GM18526 (cell line): ENCODE measurements at regions not wholly inside any gene's neighbourhood (a gene's known extent, or its start where the extent isn't known, plus 50 kb on each side); places are given as distances from the start of the nearest gene placed in this dataset.

Source experiments
- POLR2A ChIP-seq: IDR thresholded peaks from 3 replicates; pipeline ENCODE4 v1.6.1; 2011; ENCODE audit not compliant: insufficient read length; ENCODE audit errors: extremely low read depth

DNA sequence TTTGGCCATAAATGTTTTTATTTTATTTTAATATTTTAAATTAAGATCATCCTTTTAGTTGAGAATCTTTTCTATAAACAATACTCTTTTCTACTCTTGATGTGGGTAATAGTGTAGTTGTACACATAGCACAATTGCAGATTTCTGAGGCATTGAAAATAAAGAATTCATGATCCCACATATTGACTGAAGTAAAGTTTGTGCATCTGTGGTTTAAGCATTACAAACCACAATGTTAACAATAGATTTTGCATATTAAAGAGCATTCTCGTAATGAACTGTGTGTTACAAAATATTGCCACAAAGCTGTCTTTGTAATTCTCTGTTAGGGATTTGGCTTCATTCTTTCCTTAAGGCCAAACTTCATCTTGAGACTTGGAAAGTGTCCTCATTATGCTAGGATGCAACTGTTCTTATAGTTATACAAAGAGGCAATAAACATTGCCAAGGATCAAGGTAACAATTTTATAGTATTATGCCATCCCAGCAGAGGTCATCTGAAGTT is 256.8 kb downstream of the OLFM3 start:
- TF ChIP-seq POLR2A, result no peak

DNA sequence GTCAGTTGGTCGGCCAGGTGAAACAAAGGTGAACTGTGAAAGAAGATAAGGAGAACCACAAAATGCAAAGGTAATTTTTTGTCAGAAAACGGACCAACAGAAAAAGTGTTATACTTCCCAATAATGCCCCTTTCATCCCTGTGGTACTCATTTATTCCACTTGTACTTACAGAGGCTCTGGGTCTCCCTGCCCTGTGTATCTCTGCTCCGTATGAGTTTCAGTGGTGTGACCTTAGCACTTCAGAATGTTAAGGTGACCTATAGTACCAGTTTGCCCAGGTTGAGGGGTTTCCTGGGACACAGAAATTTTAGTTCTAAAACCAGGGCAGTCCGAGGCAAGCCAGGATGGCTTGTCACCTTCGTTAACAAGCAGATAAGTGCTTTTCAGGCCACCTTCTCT is 254.8 kb downstream of the OLFM3 start:
- TF ChIP-seq POLR2A, result no peak

DNA sequence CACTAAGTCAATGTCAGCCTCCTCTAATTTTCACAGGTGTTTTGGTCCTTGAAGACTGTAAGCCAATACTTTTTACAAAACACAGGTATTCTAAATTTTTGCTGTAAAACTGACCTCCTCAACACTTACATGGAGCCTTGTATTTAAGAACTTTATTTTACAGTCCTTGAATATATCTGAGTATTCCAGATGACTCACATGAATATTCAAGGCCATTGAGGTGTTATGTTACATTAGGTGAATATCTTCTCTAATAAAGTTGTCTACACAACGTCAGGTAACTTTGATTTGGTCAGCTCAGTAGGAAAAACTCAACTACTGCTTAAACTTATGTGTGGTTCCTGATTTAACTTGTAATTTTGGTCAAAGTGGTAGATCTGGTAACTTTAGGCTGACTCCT is 254.2 kb downstream of the OLFM3 start:
- TF ChIP-seq POLR2A, result no peak

DNA sequence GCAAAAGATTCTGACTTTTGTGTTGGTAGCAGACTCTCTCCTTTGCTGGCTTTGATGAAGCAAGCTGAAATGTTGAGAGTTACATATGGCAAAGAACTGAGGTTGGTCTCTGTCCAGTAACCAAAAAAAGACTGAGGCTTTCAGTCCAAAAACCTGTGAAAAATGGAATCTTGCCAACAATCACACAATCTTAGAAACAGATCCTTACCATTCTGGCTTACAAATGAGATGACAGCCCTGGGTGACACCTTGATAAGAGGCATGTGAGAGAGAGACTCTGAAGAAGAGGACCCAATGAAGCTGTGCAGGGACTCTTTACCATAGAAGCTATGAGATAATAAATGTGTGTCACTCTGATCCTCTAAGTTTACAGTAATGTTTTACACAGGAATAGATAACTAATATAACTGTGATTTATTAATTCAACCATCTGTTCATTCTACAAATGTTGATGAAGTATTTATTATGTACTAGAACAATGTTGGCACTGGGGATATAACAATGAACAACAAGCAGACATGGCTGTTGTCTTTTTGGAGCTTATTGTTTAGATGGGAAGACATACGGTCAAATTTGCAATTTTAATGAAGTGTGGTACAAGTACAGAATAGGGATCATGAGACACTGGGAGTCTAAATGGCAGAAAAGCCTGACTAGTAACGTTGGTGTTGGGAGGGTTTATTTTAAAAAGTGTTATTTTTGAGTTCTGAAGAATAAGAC is 251.0 kb downstream of the OLFM3 start:
- TF ChIP-seq POLR2A, result no peak

DNA sequence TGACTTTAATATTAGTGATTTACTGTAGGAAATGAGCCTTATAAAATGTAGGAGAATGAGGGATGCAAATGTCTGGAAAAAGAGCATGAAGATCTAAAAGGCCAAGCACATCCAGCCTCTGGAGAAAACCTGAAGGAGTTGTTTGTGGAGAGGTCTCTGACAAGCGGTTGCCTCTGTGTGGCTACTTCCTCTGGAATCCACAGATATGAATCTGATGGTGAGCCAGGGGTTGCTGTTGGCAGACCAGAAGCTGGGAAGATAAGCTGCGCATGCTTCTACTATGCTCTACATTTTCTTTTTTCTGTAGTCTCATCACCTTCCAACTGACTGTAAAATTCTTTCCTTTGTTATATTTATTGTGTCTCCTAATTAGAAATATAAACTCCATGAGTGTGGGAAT is 248.6 kb downstream of the OLFM3 start:
- no peak for TF ChIP-seq POLR2A
